HepG2 (cell line): ENCODE measurements at regions not wholly inside any gene's neighbourhood (a gene's known extent, or its start where the extent isn't known, plus 50 kb on each side); places are given as distances from the start of the nearest gene placed in this dataset.

Source experiments
- ETV6 ChIP-seq: sonication (generic); formaldehyde crosslinking; conservative IDR thresholded peaks from 2 replicates; pipeline ENCODE4 v1.4.0; 2020; ENCODE audit warnings: missing genetic modification reagents
- MEIS2 ChIP-seq: sonication (generic); formaldehyde crosslinking; IDR thresholded peaks from 2 replicates; pipeline ENCODE4 v1.9.0; 2021; ENCODE audit warnings: mild to moderate bottlenecking, missing genetic modification reagents
- PCBP1 ChIP-seq: fragments of 200-400 bp; formaldehyde crosslinking; IDR thresholded peaks from 2 replicates; pipeline ENCODE4 v1.6.1; 2017; ENCODE audit warnings: mild to moderate bottlenecking, low read depth, low read length, borderline replicate concordance
- PHF8 ChIP-seq: sonication (generic); formaldehyde crosslinking; IDR thresholded peaks from 2 replicates; pipeline ENCODE4 v1.5.0; 2020; ENCODE audit warnings: missing genetic modification reagents
- RBM22 ChIP-seq: fragments of 200-400 bp; formaldehyde crosslinking; optimal IDR thresholded peaks from 2 replicates; pipeline ENCODE3; 2017; ENCODE audit warnings: mild to moderate bottlenecking, low read length, moderate library complexity
- RELA ChIP-seq: sonication (generic); formaldehyde crosslinking; IDR thresholded peaks from 2 replicates; pipeline ENCODE4 v1.4.0; 2020; ENCODE audit warnings: missing genetic modification reagents
- SP2 ChIP-seq: sonication (generic); formaldehyde crosslinking; IDR thresholded peaks from 2 replicates; pipeline ENCODE4 v1.5.1; 2020; ENCODE audit warnings: mild to moderate bottlenecking, missing genetic modification reagents
- ZBTB3 ChIP-seq: sonication (generic); formaldehyde crosslinking; IDR thresholded peaks from 2 replicates; pipeline ENCODE4 v1.4.0; 2020; ENCODE audit warnings: low read depth, mild to moderate bottlenecking, moderate library complexity, missing genetic modification reagents, borderline replicate concordance
- ZBTB7A ChIP-seq: sonication (generic); formaldehyde crosslinking; IDR thresholded peaks from 2 replicates; pipeline ENCODE4 v1.8.0; 2022; ENCODE audit warnings: mild to moderate bottlenecking, missing genetic modification reagents
- TF ChIP-seq, protein P1 (sequence below): sonication (generic); formaldehyde crosslinking; IDR thresholded peaks from 2 replicates; pipeline ENCODE4 v1.5.0; 2020; ENCODE audit warnings: mild to moderate bottlenecking, missing genetic modification reagents, moderate library complexity
- TF ChIP-seq, protein P2 (sequence below): sonication (generic); formaldehyde crosslinking; IDR thresholded peaks from 2 replicates; pipeline ENCODE4; 2020; ENCODE audit warnings: missing genetic modification reagents, mild to moderate bottlenecking, borderline replicate concordance
- TF ChIP-seq, protein P3 (sequence below): sonication (generic); formaldehyde crosslinking; IDR thresholded peaks from 2 replicates; pipeline ENCODE4 v1.4.0; 2020; ENCODE audit warnings: mild to moderate bottlenecking, missing genetic modification reagents
- TF ChIP-seq, protein P4 (sequence below): sonication (generic); formaldehyde crosslinking; IDR thresholded peaks from 2 replicates; pipeline ENCODE4 v1.4.0; 2020; ENCODE audit warnings: missing genetic modification reagents, borderline replicate concordance

DNA sequence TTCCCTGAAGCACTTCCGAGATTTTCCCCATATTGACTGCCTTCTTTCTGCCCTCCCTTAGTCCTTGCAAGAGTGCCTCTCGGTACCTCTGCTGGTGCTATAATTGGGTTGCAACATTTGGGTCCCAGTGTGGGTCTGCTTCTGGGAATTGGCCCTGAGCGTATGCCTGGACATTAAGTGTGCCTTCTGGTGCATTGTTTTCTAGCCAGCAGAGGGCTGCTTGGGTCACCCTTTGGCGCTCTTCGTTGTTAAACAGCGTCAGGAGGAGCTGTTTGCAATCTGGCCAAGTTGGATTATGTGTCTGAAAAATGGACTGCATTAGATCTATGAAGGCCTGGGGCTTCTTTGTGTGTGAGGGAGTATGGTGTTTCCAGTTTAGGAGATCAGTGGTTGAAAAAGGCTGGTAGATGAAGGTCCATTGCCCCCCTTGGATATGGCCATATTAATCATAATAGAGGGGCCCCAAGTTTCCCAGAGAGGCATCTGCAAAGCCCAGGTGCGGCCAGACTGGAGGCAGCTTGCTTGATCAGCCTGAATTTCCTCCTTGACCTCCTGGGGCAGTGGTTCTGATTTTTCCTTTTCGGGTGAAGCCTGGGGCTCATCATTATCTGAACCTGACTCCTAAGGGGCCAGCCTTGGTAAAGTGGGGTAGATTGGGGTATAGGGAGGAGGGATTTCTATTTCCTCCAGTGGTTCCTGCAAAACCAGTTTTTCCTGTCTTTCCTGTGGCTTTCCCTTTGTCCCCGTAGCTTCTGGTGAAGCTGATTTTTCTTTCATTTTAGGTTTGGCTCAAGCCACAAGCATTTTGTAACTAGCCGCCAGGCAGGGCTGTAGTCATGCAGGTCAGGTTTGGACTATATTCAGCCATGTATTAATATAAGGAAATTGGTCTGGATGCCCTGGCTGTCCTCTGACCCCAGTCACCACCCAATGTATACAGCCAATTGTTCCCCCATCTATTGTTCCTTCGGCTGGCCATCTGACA, 85.4 kb upstream of the GPR6 start:
- TF ChIP-seq PHF8 (CRISPR knock-in tag) (no peak), ZBTB7A (no peak), MEIS2 (CRISPR knock-in tag) (no peak), RBM22 (no peak), SP2 (CRISPR knock-in tag) (no peak), ETV6 (no peak), ZBTB3 (CRISPR knock-in tag) (no peak), PCBP1 (no peak), RELA (no peak)
- TF ChIP-seq, protein P1, sequence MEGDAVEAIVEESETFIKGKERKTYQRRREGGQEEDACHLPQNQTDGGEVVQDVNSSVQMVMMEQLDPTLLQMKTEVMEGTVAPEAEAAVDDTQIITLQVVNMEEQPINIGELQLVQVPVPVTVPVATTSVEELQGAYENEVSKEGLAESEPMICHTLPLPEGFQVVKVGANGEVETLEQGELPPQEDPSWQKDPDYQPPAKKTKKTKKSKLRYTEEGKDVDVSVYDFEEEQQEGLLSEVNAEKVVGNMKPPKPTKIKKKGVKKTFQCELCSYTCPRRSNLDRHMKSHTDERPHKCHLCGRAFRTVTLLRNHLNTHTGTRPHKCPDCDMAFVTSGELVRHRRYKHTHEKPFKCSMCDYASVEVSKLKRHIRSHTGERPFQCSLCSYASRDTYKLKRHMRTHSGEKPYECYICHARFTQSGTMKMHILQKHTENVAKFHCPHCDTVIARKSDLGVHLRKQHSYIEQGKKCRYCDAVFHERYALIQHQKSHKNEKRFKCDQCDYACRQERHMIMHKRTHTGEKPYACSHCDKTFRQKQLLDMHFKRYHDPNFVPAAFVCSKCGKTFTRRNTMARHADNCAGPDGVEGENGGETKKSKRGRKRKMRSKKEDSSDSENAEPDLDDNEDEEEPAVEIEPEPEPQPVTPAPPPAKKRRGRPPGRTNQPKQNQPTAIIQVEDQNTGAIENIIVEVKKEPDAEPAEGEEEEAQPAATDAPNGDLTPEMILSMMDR (CRISPR knock-in tag), result 0 out of 2 replicates have a peak, but pooled peaks have one; percentile 28
- TF ChIP-seq, protein P2, sequence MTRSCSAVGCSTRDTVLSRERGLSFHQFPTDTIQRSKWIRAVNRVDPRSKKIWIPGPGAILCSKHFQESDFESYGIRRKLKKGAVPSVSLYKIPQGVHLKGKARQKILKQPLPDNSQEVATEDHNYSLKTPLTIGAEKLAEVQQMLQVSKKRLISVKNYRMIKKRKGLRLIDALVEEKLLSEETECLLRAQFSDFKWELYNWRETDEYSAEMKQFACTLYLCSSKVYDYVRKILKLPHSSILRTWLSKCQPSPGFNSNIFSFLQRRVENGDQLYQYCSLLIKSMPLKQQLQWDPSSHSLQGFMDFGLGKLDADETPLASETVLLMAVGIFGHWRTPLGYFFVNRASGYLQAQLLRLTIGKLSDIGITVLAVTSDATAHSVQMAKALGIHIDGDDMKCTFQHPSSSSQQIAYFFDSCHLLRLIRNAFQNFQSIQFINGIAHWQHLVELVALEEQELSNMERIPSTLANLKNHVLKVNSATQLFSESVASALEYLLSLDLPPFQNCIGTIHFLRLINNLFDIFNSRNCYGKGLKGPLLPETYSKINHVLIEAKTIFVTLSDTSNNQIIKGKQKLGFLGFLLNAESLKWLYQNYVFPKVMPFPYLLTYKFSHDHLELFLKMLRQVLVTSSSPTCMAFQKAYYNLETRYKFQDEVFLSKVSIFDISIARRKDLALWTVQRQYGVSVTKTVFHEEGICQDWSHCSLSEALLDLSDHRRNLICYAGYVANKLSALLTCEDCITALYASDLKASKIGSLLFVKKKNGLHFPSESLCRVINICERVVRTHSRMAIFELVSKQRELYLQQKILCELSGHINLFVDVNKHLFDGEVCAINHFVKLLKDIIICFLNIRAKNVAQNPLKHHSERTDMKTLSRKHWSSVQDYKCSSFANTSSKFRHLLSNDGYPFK (CRISPR knock-in tag), result no peak
- TF ChIP-seq, protein P3, sequence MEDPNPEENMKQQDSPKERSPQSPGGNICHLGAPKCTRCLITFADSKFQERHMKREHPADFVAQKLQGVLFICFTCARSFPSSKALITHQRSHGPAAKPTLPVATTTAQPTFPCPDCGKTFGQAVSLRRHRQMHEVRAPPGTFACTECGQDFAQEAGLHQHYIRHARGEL (CRISPR knock-in tag), result no peak
- TF ChIP-seq, protein P4, sequence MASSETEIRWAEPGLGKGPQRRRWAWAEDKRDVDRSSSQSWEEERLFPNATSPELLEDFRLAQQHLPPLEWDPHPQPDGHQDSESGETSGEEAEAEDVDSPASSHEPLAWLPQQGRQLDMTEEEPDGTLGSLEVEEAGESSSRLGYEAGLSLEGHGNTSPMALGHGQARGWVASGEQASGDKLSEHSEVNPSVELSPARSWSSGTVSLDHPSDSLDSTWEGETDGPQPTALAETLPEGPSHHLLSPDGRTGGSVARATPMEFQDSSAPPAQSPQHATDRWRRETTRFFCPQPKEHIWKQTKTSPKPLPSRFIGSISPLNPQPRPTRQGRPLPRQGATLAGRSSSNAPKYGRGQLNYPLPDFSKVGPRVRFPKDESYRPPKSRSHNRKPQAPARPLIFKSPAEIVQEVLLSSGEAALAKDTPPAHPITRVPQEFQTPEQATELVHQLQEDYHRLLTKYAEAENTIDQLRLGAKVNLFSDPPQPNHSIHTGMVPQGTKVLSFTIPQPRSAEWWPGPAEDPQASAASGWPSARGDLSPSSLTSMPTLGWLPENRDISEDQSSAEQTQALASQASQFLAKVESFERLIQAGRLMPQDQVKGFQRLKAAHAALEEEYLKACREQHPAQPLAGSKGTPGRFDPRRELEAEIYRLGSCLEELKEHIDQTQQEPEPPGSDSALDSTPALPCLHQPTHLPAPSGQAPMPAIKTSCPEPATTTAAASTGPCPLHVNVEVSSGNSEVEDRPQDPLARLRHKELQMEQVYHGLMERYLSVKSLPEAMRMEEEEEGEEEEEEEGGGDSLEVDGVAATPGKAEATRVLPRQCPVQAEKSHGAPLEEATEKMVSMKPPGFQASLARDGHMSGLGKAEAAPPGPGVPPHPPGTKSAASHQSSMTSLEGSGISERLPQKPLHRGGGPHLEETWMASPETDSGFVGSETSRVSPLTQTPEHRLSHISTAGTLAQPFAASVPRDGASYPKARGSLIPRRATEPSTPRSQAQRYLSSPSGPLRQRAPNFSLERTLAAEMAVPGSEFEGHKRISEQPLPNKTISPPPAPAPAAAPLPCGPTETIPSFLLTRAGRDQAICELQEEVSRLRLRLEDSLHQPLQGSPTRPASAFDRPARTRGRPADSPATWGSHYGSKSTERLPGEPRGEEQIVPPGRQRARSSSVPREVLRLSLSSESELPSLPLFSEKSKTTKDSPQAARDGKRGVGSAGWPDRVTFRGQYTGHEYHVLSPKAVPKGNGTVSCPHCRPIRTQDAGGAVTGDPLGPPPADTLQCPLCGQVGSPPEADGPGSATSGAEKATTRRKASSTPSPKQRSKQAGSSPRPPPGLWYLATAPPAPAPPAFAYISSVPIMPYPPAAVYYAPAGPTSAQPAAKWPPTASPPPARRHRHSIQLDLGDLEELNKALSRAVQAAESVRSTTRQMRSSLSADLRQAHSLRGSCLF (CRISPR knock-in tag), result no peak
